Uterus (tissue), 3 donors: ENCODE measurements at regions not wholly inside any gene's neighbourhood (a gene's known extent, or its start where the extent isn't known, plus 50 kb on each side); places are given as distances from the start of the nearest gene placed in this dataset.

Experiments
- DNase-seq, 2 donors: peaks; one replicate each; pipeline ENCODE4 v3.0.0-alpha.2; 2019 to 2020
- H3K27ac ChIP-seq, 2 donors: fragments of 200-600 bp; sonication (generic); 1 replicate in 1 of 2; 2 replicates in 1 of 2; pipeline ENCODE4 v1.5.1; 2016 to 2018
- H3K27me3 ChIP-seq, 2 donors: fragments of 200-600 bp; sonication (generic); one replicate each; pipeline ENCODE4 v1.5.1; 2018 to 2019; ENCODE audit warnings: control low read depth in 1 of 2
- H3K36me3 ChIP-seq, 2 donors: fragments of 200-600 bp; sonication (generic); one replicate each; pipeline ENCODE4 v1.5.1; 2019; ENCODE audit warnings: control low read depth in 1 of 2
- H3K4me1 ChIP-seq, 2 donors: fragments of 200-600 bp; sonication (generic); one replicate each; pipeline ENCODE4 v1.5.1; 2018 to 2019; ENCODE audit warnings: control low read depth in 1 of 2
- H3K4me3 ChIP-seq, 2 donors: fragments of 200-600 bp; sonication (generic); 1 replicate in 1 of 2; 2 replicates in 1 of 2; pipeline ENCODE4 v1.5.1; 2018 to 2019; ENCODE audit warnings: mild to moderate bottlenecking in 1 of 2
- H3K9me3 ChIP-seq, 2 donors: fragments of 200-600 bp; sonication (generic); one replicate each; pipeline ENCODE4 v1.5.1; 2019; ENCODE audit warnings: control low read depth in 1 of 2
- POLR2A ChIP-seq, 2 donors: fragments of 450-650 bp; IDR thresholded peaks; one replicate each; pipeline ENCODE4 v1.6.1; 2016; ENCODE audit warnings: antibody characterized with exemption in 2 of 2, mild to moderate bottlenecking in 1 of 2, moderate library complexity in 1 of 2
- intact Hi-C: fragments of 100-400 bp; cut with DNase I; formaldehyde crosslinking; loops from one replicate; pipeline ENCODE4 v1.15.1; 2023; ENCODE audit warnings: low total_unique reads
- TF ChIP-seq, protein P1 (sequence below), 4 experiments: fragments of 200-600 bp in 2 of 4; fragments of 450-650 bp in 2 of 4; sonication (generic) in 2 of 4; IDR thresholded peaks; one replicate each; pipeline ENCODE4 v1.5.1; 2016 to 2019; ENCODE audit warnings: antibody characterized with exemption in 4 of 4, mild to moderate bottlenecking in 2 of 4, moderate library complexity in 1 of 4
- donor health status: DM: yes; HTN: yes; CAD: no.

DNA sequence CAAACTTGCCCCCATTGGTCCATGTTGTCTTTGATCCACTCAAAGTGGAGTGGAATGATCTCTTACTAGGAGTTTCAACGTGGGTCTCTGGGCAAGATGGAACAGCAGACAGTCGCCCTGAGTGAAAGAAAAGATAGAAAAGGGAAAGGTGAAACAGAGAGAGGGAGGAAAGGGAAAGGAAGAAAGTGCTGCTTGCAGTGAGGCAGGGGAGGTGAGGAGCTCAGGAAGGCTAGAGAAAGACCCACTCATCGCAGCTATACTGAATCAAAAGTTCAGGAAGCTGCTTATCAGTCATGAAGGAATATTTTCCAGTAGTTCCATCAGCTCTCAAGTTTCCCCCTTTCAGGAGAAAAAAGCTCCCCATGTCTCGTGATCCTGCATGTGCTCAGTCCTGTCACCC is 86.9 kb downstream of the ZNF467 start:
- Histone ChIP-seq H3K9me3 (no peaks in the 10 kb centered on the region), H3K27me3 (peaks cover 0 to 10% of the 10 kb centered on the region in 2 donors), H3K36me3 (no peaks in the 10 kb centered on the region), H3K4me1 (no peaks in the 10 kb centered on the region), H3K4me3 (no peak overlapping the region), H3K27ac (no peak overlapping the region)
- intact Hi-C loops = no loop called here
- DNase-seq = no peak
- no peak for TF ChIP-seq POLR2A (IDR thresholded peaks at IDR 0.05)
- TF ChIP-seq, protein P1, sequence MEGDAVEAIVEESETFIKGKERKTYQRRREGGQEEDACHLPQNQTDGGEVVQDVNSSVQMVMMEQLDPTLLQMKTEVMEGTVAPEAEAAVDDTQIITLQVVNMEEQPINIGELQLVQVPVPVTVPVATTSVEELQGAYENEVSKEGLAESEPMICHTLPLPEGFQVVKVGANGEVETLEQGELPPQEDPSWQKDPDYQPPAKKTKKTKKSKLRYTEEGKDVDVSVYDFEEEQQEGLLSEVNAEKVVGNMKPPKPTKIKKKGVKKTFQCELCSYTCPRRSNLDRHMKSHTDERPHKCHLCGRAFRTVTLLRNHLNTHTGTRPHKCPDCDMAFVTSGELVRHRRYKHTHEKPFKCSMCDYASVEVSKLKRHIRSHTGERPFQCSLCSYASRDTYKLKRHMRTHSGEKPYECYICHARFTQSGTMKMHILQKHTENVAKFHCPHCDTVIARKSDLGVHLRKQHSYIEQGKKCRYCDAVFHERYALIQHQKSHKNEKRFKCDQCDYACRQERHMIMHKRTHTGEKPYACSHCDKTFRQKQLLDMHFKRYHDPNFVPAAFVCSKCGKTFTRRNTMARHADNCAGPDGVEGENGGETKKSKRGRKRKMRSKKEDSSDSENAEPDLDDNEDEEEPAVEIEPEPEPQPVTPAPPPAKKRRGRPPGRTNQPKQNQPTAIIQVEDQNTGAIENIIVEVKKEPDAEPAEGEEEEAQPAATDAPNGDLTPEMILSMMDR (IDR thresholded peaks at IDR 0.05) = no peak

DNA sequence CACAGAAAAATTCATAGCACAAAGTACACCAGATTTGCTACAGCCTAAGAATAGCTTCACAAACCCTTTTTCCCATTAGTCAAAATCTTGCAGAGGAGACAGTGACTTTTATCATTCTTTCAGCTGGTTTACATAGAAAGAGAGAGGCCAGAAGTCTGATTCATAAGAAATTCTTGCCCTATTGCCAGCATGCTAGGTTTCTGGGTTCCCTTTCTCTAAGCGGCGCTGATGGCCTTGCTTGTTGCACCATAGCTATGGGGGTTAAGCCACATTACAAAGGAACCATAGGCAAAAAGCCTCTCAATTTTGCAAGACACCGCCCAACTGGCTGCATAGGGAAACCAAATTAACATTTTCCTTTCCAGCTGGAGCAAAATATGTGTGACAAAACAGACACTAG is 87.4 kb downstream of the ZNF467 start:
- H3K36me3 ChIP-seq = no peaks in the 10 kb centered on the region
- no peak for DNase-seq
- H3K27me3 ChIP-seq = peaks cover 0 to 6% of the 10 kb centered on the region in 2 donors
- H3K27ac ChIP-seq = no peak overlapping the region
- intact Hi-C loops = no loop called here
- TF ChIP-seq, protein P1 (IDR thresholded peaks at IDR 0.05) = no peak
- no peak for TF ChIP-seq POLR2A (IDR thresholded peaks at IDR 0.05)
- no peaks in the 10 kb centered on the region for H3K9me3 ChIP-seq
- H3K4me1 ChIP-seq = no peaks in the 10 kb centered on the region
- no peak overlapping the region for H3K4me3 ChIP-seq

DNA sequence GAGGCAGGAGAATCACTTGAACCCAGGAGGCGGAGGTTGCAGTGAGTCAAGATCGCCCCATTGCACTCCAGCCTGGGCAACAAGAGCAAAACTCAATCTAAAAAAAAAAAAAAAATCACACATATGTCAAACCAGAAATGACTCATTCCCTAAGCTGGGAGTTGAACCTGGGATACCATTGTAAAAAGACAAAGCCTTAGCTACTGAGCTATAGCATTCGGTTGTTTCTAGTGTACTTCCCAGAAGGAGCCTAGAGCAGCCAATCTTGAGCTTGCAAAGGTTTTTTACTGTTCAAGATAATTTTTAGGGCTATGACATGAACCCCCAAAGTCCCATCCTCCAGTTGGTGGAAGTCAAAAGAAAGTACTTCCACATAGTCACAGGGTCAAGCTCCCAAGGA is 87.9 kb downstream of the ZNF467 start:
- H3K4me1 ChIP-seq = no peaks in the 10 kb centered on the region
- no peaks in the 10 kb centered on the region for H3K9me3 ChIP-seq
- no peak for DNase-seq
- H3K4me3 ChIP-seq = no peak overlapping the region
- TF ChIP-seq POLR2A (IDR thresholded peaks at IDR 0.05) = no peak
- TF ChIP-seq, protein P1 (IDR thresholded peaks at IDR 0.05) = no peak
- H3K27me3 ChIP-seq = peaks cover 0 to under 1% of the 10 kb centered on the region in 2 donors
- H3K27ac ChIP-seq = no peak overlapping the region
- intact Hi-C loops = no loop called here
- no peaks in the 10 kb centered on the region for H3K36me3 ChIP-seq

DNA sequence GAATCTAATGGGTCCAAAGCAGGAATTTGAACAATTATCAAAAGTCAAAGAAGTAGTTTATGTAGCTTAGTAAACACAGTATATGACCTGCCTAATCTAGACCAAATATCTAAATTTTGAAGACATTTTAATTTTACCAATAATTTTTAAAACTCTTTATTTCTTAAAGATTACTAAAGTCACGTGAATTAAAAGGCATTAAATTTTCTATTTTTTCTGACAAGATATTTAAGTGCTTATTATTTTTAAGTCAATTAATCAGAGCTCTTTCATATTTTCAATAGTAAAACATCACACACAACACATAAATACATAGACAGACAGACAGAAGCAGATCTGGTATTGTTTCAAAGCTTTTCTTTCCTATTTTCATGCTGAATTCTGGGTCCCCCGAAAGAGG is 89.5 kb downstream of the ZNF467 start:
- no peak overlapping the region for H3K4me3 ChIP-seq
- no peaks in the 10 kb centered on the region for H3K4me1 ChIP-seq
- TF ChIP-seq, protein P1 (IDR thresholded peaks at IDR 0.05) = no peak
- no peak for TF ChIP-seq POLR2A (IDR thresholded peaks at IDR 0.05)
- H3K9me3 ChIP-seq = no peaks in the 10 kb centered on the region
- DNase-seq = no peak
- H3K27me3 ChIP-seq = no peaks in the 10 kb centered on the region
- H3K27ac ChIP-seq = no peak overlapping the region
- intact Hi-C loops = no loop called here
- no peaks in the 10 kb centered on the region for H3K36me3 ChIP-seq

DNA sequence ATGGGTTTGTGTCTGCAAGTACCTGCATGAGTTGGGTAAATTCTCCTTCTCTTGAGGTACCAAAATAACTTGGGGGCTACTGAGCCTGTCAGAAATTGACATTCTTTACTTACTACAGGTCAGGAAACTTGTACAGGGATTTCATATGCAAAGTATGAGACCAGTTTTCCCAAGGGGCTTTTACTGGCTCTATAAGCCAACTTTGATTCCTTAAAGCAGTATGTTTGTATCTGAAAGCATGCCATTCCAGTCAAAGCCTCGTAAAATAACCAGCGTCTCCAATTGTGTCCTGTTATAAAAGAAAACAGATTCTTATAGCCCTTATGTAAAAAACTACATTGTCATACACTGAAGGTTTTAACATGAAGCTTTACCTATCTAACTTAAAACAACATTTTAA is 90.2 kb downstream of the ZNF467 start:
- H3K4me3 ChIP-seq = no peak overlapping the region
- H3K4me1 ChIP-seq = no peaks in the 10 kb centered on the region
- no peak for DNase-seq
- no peaks in the 10 kb centered on the region for H3K36me3 ChIP-seq
- no peak overlapping the region for H3K27ac ChIP-seq
- H3K9me3 ChIP-seq = no peaks in the 10 kb centered on the region
- intact Hi-C loops = no loop called here
- H3K27me3 ChIP-seq = no peaks in the 10 kb centered on the region
- TF ChIP-seq, protein P1 (IDR thresholded peaks at IDR 0.05) = no peak
